Transverse colon (tissue), 4 donors: ENCODE measurements at regions not wholly inside any gene's neighbourhood (a gene's known extent, or its start where the extent isn't known, plus 50 kb on each side); places are given as distances from the start of the nearest gene placed in this dataset.

Source experiments
- CTCF ChIP-seq, 5 experiments: fragments of 200-600 bp in 3 of 5; fragments of 450-650 bp in 2 of 5; sonication (generic) in 3 of 5; IDR thresholded peaks; 1 replicate in 2 of 5; 2 replicates in 3 of 5; pipeline ENCODE4 v1.5.1; 2016 to 2017; ENCODE audit warnings: antibody characterized with exemption in 5 of 5, inconsistent platforms in 3 of 5, mild to moderate bottlenecking in 2 of 5, moderate library complexity in 1 of 5
- EP300 ChIP-seq: sonication (generic); formaldehyde crosslinking; IDR thresholded peaks from one replicate; pipeline ENCODE4 v1.6.1; 2017; ENCODE audit warnings: antibody characterized with exemption, low read depth
- POLR2A ChIP-seq: fragments of 450-650 bp; IDR thresholded peaks from one replicate; pipeline ENCODE4 v1.6.1; 2016; ENCODE audit warnings: antibody characterized with exemption, mild to moderate bottlenecking, moderate library complexity
- POLR2AphosphoS5 ChIP-seq, 3 donors: sonication (generic); formaldehyde crosslinking; IDR thresholded peaks; one replicate each; pipeline ENCODE4 v1.6.1; 2016; ENCODE audit warnings: antibody characterized with exemption in 3 of 3

GRCh38 chr12:89183985-89184435, 168.3 kb downstream of the DUSP6 start:
- TF ChIP-seq CTCF (IDR thresholded peaks at IDR 0.05) (no peak), POLR2AphosphoS5 (IDR thresholded peaks at IDR 0.05) (peak in 2 of 3 donors; percentile 9 to 57), POLR2A (no peak), EP300 (no peak)
